ENCODE measurements at regions not wholly inside any gene's neighbourhood (a gene's known extent, or its start where the extent isn't known, plus 50 kb on each side); places are given as distances from the start of the nearest gene placed in this dataset.

DNA sequence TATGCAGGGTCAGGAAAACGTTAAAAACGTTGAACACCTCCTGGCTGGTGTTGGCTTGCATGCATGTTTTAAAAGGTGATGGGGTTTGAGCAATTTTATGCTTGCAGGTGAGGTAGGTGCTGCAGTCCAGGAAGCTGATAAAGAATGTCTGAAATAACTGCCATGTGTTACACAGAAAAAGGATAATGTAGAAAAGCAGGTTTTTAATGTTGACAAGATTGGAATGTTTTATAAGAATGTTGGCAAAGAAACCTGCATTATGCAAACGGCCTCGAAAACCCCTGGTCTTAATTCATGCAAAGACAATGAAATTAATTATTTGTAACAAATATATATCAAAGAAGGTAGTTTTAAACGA, 723.7 kb upstream of the AGA start:
- TF ChIP-seq POLR2A (IDR thresholded peaks at IDR 0.05) (no peak), CTCF (IDR thresholded peaks at IDR 0.05) (no peak)
